Lower leg skin (tissue), 3 donors: ENCODE measurements at regions not wholly inside any gene's neighbourhood (a gene's known extent, or its start where the extent isn't known, plus 50 kb on each side); places are given as distances from the start of the nearest gene placed in this dataset.
"Not testable (repeated sequence)": the region's sequence is repeated elsewhere in the genome, so short reads cannot be mapped to it uniquely, and the experiment has no call there.

Experiments used
- CTCF ChIP-seq, 3 donors: fragments of 450-650 bp; IDR thresholded peaks; one replicate each; pipeline ENCODE4 v1.5.1; 2016; ENCODE audit warnings: antibody characterized with exemption in 3 of 3, mild to moderate bottlenecking in 3 of 3, moderate library complexity in 2 of 3
- POLR2A ChIP-seq, 2 donors: fragments of 450-650 bp; IDR thresholded peaks; one replicate each; pipeline ENCODE4 v1.6.1; 2016 to 2017; ENCODE audit warnings: antibody characterized with exemption in 2 of 2, mild to moderate bottlenecking in 1 of 2, moderate library complexity in 1 of 2

GRCh38 chr2:16905325-16905724 is 239.7 kb upstream of the CYRIA start:
- not testable (repeated sequence) for TF ChIP-seq CTCF, POLR2A (IDR thresholded peaks at IDR 0.05)
